Aorta (tissue), 5 donors: ENCODE measurements at regions not wholly inside any gene's neighbourhood (a gene's known extent, or its start where the extent isn't known, plus 50 kb on each side); places are given as distances from the start of the nearest gene placed in this dataset.

Source experiments
- ATAC-seq: fragments of 200-7000 bp; cut with Tn5 transposase; one replicate; pipeline ENCODE4 v1.9.1; 2022; ENCODE audit warnings: moderate library complexity; ENCODE audit not compliant: low FRiP score
- DNase-seq, 2 donors: peaks; one replicate each; pipeline ENCODE4 v3.0.0-alpha.2; 2020
- H3K27ac ChIP-seq, 2 donors: one replicate each; pipeline ENCODE4 v1.5.1; 2013; ENCODE audit warnings: low read length in 2 of 2, mild to moderate bottlenecking in 2 of 2, moderate library complexity in 2 of 2, control low read depth in 1 of 2, inconsistent platforms in 1 of 2, low read depth in 1 of 2
- H3K27me3 ChIP-seq, 2 donors: one replicate each; pipeline ENCODE4 v1.6.1; 2013; ENCODE audit warnings: control low read depth in 1 of 2, low read length in 1 of 2, mild to moderate bottlenecking in 1 of 2, moderate library complexity in 1 of 2; ENCODE audit not compliant: insufficient read depth in 2 of 2, control insufficient read depth in 1 of 2
- H3K36me3 ChIP-seq, 2 donors: one replicate each; pipeline ENCODE4 v1.6.1; 2013; ENCODE audit warnings: control low read depth in 1 of 2, low read length in 1 of 2, mild to moderate bottlenecking in 1 of 2; ENCODE audit not compliant: insufficient read depth in 2 of 2, control insufficient read depth in 1 of 2
- H3K4me1 ChIP-seq, 2 donors: one replicate each; pipeline ENCODE4 v1.6.1; 2013; ENCODE audit warnings: low read length in 2 of 2, control low read depth in 1 of 2, mild to moderate bottlenecking in 1 of 2, moderate library complexity in 1 of 2; ENCODE audit not compliant: insufficient read depth in 2 of 2, control insufficient read depth in 1 of 2
- H3K4me3 ChIP-seq, 2 donors: one replicate each; pipeline ENCODE4 v1.5.1; 2013; ENCODE audit warnings: low read length in 2 of 2, control low read depth in 1 of 2, mild to moderate bottlenecking in 1 of 2
- H3K9me3 ChIP-seq: one replicate; pipeline ENCODE4 v1.6.1; 2013; ENCODE audit warnings: mild to moderate bottlenecking, low read length; ENCODE audit not compliant: control insufficient read depth
- WGBS, 2 donors: extraction: QIAGEN DNeasy Blood & Tissue Kit; methylation state at CpG; one replicate each; pipeline ENCODE4 v1.1.7; 2013; 5-methylcytosine and 5-hydroxymethylcytosine counted together
- intact Hi-C, 2 donors: fragments of 100-400 bp; cut with DNase I; formaldehyde crosslinking; loops; one replicate each; pipeline versions ENCODE4 v1.14.2 to v1.15.0; 2022
- donor health status: healthy with polysubstance abuse.
- donor health status: Bipolar disorder and iron deficiency.
- donor health status: DM: no; HTN: no; CAD: no.
- donor health status: DM: no; HTN: no; CAD: no.
- donor health status: DM: yes; HTN: yes; CAD: no.

- DNase-seq: no peak
- Histone ChIP-seq H3K27ac (no peak overlapping the region), H3K4me3 (no peak overlapping the region), H3K9me3 (no peaks in the 10 kb centered on the region), H3K36me3 (no peaks in the 10 kb centered on the region), H3K27me3 (no peaks in the 10 kb centered on the region), H3K4me1 (no peaks in the 10 kb centered on the region)
- intact Hi-C loops: no loop called here
- no peak for ATAC-seq
- 88 to 91% methylated on average over 10 of the region's 10 CpGs for WGBS, 2 donors
Measured at GRCh38 chr2:239564587-239564986, 163.8 kb upstream of the HDAC4 start.

GRCh38 chr2:239563561-239563960 lies 162.7 kb upstream of the HDAC4 start:
- Histone ChIP-seq H3K27ac (no peak overlapping the region), H3K27me3 (no peaks in the 10 kb centered on the region), H3K9me3 (no peaks in the 10 kb centered on the region), H3K4me3 (no peak overlapping the region), H3K36me3 (no peaks in the 10 kb centered on the region), H3K4me1 (no peaks in the 10 kb centered on the region)
- intact Hi-C loops: no loop called here
- DNase-seq (peak in 1 of 2 donors; percentile 27), ATAC-seq (no peak)
- 89 to 91% methylated on average over 9 of the region's 9 CpGs for WGBS, 2 donors

DNA sequence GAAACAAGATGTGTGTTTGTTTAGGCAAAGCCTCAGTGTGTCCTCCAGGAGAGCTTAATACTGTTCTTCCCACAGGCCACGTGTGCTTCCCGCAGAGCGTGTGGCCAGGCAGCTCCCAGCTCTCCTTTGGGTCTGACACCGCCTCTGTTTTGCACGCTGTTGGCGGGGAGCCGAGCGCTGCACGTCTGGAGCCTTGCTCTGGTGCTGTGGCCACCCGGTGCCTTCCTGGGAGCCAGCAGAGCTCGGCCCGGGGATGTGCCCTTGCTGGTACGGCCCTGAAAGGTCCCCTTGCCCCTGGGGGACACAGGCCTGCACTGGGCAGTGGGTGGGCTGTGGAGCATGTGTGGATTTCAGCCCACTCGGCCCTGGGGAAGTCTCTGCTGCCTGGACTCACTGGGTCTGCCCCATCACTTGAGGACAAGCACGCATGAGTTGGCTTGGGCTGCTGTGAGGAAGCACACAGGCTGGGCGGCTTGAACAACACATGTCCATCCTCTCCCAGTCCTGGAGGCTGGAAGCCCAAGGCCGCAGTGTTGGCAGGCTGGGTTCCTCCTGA lies 160.7 kb upstream of the HDAC4 start:
- WGBS, 2 donors: 34 to 43% methylated on average over 17 of the region's 17 CpGs
- no peak overlapping the region for H3K27ac ChIP-seq
- H3K36me3 ChIP-seq: no peaks in the 10 kb centered on the region
- no peaks in the 10 kb centered on the region for H3K9me3 ChIP-seq
- H3K4me1 ChIP-seq: no peaks in the 10 kb centered on the region
- no peaks in the 10 kb centered on the region for H3K27me3 ChIP-seq
- intact Hi-C loops: no loop called here
- DNase-seq (peak; percentile 72 to 86), ATAC-seq (peak; percentile 83)
- H3K4me3 ChIP-seq: no peak overlapping the region

DNA sequence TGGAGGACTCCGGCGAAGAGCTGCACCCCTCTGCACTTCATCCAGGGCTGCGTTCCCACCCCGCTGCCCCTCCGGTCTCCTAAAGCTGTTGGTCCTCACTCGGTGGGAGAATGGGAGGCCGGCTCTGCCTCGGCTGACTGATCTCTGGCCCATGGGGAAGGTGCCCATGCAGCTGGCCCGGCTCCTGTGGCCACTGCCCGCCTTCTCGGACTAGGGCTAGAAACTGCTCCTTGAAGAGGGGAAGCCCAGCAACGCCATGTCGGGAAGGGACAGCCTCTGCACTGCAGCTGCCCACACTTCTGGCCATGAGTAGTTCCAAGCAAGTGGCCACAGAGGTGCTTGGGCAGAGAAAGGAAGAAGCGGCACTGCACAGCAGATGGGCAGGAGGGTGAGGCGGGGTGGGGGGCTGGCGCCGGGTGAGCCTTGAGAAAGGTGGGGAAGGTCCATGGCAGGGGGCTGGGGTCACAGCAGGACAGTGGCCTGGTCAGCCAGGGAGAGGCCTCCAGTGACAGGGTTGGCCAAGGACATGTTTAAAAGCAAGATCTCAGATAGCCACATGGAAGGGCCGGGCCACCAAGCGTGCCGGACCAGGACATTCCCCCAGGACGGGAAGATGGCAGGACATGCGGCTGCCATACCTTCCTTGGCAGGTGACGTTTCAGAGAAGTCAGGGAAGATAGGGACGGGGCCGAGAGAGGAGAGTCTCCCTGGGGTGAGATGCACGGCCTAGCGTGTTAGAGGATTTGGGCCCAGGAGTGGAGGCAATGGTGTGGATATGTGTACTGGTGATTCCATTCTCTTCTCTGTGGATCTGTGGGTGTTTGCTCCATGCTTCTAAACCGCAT lies 158.8 kb upstream of the HDAC4 start:
- no peaks in the 10 kb centered on the region for H3K4me1 ChIP-seq
- DNase-seq (peak in 1 of 2 donors; percentile 49), ATAC-seq (no peak)
- no peak overlapping the region for H3K4me3 ChIP-seq
- H3K27ac ChIP-seq: no peak overlapping the region
- intact Hi-C loops: no loop called here
- H3K9me3 ChIP-seq: no peaks in the 10 kb centered on the region
- 95 to 96% methylated on average over 28 of the region's 28 CpGs for WGBS, 2 donors
- no peaks in the 10 kb centered on the region for H3K36me3 ChIP-seq
- no peaks in the 10 kb centered on the region for H3K27me3 ChIP-seq

DNA sequence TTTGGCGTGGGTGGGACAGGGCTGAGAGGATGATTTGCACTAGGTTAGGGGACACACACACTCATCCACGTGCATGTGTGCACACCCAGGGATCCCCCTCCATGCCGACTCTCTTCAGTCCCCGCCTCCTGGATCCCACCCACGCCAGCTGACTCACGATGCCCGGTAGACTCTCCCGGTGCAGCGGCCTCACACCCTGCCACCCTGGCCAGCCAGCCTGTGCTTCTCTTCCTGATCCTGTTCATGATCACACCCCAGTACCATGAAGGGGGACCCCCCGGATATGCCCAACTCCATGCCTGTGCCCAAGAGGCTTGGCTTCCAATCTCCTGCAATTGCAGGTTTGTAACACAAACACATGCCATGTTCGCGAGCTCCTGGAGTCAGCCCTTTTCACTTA lies 157.8 kb upstream of the HDAC4 start:
- 82 to 85% methylated on average over 12 of the region's 12 CpGs for WGBS, 2 donors

DNA sequence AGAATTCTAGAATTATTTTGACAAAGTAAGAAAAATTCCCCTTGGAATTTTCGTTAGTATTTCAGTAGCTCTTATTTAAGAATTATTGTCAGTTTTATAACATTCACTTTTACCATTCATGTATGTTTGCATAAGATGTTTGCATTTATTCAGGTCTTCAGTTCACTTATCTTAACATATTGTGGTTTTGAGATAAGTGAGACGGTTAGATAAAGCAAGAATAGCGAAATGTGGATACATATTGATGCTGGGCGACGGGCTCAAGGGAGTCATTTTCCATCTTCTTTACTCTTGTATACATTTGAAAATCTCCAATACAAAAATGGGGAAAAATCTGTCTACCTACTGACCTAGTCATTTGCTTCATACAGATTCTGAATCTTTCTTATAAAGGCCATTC lies 156.7 kb upstream of the HDAC4 start:
- WGBS, 2 donors: 56 to 63% methylated on average over 5 of the region's 5 CpGs
- DNase-seq (no peak), ATAC-seq (no peak)
- no peaks in the 10 kb centered on the region for H3K4me1 ChIP-seq
- H3K4me3 ChIP-seq: no peak overlapping the region
- H3K9me3 ChIP-seq: no peaks in the 10 kb centered on the region
- no peak overlapping the region for H3K27ac ChIP-seq
- peaks cover 0 to 1% of the 10 kb centered on the region in 2 donors for H3K27me3 ChIP-seq
- intact Hi-C loops: no loop called here
- H3K36me3 ChIP-seq: no peaks in the 10 kb centered on the region

More for the DNA sequence above, 157.8 kb upstream of the HDAC4 start:
- Histone ChIP-seq H3K36me3 (no peaks in the 10 kb centered on the region), H3K27me3 (peaks cover 0 to 1% of the 10 kb centered on the region in 2 donors), H3K4me1 (no peaks in the 10 kb centered on the region), H3K4me3 (no peak overlapping the region), H3K9me3 (no peaks in the 10 kb centered on the region), H3K27ac (no peak overlapping the region)
- peak in 1 of 2 donors; percentile 43 for DNase-seq
- intact Hi-C loops: no loop called here
- no peak for ATAC-seq

GRCh38 chr2:239555571-239555905 lies 154.7 kb upstream of the HDAC4 start:
- Histone ChIP-seq H3K36me3 (no peaks in the 10 kb centered on the region), H3K4me1 (no peaks in the 10 kb centered on the region), H3K27me3 (peaks cover 0 to 1% of the 10 kb centered on the region in 2 donors), H3K27ac (no peak overlapping the region), H3K4me3 (no peak overlapping the region), H3K9me3 (no peaks in the 10 kb centered on the region)
- DNase-seq (no peak), ATAC-seq (no peak)
- intact Hi-C loops: no loop called here
- WGBS, 2 donors: 81 to 84% methylated on average over 6 of the region's 6 CpGs

- Histone ChIP-seq H3K9me3 (no peaks in the 10 kb centered on the region), H3K36me3 (no peaks in the 10 kb centered on the region), H3K27me3 (peaks cover 0 to 1% of the 10 kb centered on the region in 2 donors), H3K4me3 (no peak overlapping the region), H3K4me1 (no peaks in the 10 kb centered on the region), H3K27ac (no peak overlapping the region)
- DNase-seq (peak in 1 of 2 donors; percentile 35), ATAC-seq (no peak)
- 56% methylated on average over 8 of the region's 8 CpGs for WGBS, 2 donors
- intact Hi-C loops: no loop called here
Measured at GRCh38 chr2:239554766-239555570, 154.1 kb upstream of the HDAC4 start.
